T-helper 22 cell (primary cell): ENCODE measurements at regions not wholly inside any gene's neighbourhood (a gene's known extent, or its start where the extent isn't known, plus 50 kb on each side); places are given as distances from the start of the nearest gene placed in this dataset.

Source experiments
- DNase-seq: peaks from one replicate; pipeline ENCODE4 v3.0.0-alpha.2; 2020; ENCODE audit warnings: low read depth

DNA sequence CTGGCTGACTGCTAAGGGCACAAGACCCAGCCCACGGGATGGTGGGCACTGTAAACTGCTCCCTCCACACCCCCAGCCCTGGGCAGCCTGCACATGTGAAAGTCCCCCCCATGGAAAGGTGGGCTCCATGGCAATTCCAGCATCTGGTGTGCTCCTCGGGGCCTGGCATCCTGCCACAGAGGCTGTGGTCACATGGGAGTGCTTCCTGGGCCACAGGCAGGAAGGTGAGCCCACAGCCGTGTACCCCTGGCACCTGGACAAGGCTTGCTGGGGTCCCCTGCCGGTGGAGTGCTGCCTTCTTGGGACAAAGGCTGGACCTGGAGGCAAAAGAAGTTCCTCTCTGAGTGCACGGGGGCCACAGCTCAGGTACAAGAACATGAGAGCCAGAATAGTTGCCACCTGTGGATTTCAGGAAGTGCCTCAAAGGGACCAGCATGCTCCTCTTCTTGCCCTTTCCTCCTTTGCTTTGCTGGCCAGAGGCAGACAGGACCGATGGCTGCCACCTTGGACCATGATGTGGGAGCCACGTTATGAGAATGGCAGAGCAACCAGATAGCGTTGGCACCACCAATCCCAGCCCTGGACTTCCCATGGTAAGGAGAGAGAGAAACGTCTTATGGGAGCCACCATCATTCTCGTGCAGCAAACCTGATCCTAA, 120.2 kb upstream of the MLN start:
- no peak for DNase-seq

DNA sequence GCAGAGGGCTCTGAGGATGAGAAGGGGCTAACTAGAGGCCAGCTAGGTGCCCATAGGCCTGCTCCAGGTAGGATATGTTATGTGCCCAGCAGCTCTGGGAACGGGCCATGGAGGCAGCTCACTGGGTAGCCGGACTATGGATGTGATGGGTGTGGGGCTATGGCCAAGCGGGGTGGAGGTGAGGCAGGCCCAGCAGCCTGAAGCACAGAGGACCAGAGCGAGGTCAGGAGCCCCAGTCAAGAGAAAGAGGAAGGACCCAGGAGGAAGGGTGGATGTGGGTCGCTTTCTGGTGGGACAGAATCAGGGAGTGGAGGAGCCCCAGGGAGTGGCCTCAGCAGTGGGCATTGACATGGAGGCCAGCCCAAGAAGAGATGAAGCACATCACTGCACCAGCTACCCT, 117.9 kb upstream of the MLN start:
- DNase-seq: no peak

DNA sequence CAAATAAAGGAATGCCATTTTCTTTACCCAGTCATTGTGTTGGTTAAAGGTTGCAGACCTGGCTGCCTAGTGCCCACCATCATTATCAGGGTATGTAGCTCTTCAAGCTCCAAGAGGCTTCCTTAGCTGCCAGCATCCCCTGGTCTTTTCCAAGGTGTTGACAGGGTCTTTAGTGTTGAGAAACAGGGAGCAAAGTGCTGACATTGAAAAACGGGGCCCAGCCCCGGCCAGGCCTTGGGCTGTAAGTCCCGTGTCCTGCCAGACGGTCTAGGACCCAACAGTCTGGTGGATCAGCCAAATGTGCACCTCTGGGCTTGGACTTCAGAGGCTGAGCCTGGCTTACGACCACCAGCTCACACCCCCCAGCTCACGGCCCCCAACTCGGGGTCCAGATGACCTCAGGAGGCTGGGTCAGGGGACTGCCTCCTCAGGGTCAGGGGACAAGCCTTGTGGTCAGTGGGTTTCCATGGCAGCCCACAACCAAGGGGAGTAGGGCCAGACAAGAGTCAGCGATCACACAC, 114.4 kb upstream of the MLN start:
- DNase-seq: no peak

DNA sequence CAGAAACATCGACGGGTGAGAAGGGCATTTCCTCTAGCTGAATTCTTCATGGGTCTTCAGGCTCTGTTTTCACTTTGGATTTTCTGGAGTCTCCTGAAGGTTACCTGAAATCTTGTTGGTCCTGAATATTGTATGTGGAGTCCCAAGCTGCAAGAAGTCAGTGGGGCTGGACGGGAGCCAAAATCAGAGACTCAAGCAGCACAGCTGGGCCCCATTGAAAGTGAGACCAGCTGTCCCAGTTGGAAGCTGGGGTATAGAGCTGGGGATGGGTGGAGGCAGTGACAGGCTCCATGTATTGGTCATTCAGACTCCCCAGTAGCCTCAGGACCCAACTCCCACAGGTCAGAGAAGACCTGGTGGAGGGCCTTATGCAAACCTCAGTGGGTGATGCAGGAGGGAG, 111.3 kb upstream of the MLN start:
- no peak for DNase-seq

- DNase-seq: no peak
Measured at GRCh38 chr6:33914645-33915044, 110.8 kb upstream of the MLN start.

DNA sequence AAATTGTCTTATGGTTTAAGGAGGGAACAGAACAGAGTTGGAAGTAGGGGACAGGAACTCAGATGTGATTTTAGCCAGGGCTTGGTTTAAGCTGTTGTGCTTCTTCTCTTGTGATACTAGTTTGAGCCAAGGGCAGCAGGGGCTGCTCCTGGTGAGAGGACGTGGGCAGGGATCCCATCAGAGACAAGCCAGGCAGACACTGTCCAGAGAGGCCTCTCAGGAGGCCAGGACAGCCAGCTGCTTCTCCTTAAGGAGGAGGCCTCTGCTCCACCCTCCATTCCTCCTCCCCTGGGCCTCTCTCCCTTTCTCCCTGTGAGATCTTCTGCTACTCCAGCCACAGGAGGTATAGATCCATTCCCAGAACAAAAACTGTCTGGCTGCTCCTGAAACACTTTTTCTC, 108.4 kb upstream of the MLN start:
- no peak for DNase-seq

- no peak for DNase-seq
Measured at GRCh38 chr6:33911488-33911887, 107.7 kb upstream of the MLN start.

DNA sequence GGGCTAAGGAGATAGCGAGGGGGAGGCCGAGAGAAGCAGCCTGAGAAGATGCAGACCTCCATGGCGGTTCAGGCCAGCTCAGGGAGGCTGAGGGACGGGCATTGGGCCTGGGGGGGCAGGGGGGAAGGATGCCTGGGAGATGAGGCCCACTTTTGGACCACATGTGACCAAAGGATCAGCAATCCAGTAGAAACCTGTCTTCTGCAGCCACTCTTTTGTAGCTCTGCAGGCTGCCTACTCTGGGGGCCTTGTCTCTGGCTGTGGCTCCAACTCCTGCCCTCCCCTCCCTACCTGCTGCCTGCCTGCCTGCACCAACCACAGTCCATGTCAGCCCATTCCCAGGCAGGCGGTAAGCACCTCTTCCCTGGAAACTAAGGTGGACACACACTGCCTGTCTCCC, 106.8 kb upstream of the MLN start:
- no peak for DNase-seq

DNA sequence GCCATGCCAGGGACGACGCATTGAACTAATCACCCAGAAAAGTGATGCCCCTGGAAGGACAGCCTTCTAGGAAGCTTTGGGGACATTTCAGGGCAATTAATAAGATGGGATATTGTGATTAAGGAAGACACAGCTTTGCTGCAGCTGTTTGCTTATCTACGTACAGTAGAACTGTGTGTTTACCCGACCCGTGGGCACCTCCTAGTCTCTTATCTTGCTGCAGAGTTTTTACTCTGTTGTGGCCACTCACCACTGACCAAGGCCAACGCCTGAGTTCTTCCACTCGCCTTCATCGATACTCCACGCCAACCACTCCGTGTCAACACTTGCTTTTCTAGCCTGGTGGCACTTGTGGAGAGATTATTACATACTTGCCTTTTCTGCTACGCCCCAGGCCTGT, 105.9 kb upstream of the MLN start:
- no peak for DNase-seq

DNA sequence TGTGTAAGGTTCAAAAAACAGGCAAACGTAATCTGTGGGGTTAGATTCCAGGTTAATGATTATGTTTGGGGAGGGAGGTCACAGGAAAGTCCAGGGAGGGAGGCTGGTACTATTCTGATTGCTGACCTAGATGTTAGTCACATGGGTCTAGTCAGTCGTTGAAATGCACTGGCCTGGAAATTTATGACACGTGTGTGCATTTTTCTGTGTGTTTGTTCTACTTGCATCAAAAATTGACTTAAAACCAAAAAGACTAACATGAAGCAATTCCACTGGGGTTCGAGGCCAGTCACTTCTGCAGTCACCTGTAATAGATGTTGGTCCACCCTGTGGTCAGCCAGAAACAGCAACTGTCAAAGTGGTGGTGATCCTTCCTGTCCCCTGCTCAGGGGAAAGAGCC, 104.2 kb upstream of the MLN start:
- no peak for DNase-seq

DNA sequence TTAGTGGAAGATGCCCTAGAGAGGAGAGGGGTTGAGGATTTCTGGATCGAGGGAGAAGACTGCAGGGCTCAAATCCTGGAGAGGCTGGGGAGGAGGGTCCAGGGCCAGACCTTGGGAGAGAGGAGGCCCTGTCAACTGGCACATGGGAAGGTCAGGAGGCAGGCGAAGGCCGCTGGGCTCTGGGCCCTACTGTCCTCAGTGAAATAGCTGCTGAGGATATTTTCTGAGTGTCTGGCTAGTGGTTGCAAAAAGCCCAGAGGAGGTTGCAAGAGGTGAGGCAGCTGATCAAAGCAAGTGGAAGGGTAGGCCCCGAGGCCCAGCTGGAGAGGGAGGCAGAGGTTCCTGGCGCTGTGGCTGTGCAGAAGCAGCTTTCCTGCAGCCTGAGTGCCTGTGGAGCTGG, 103.4 kb upstream of the MLN start:
- DNase-seq: no peak

GRCh38 chr6:33906439-33906838, 102.6 kb upstream of the MLN start:
- no peak for DNase-seq

DNA sequence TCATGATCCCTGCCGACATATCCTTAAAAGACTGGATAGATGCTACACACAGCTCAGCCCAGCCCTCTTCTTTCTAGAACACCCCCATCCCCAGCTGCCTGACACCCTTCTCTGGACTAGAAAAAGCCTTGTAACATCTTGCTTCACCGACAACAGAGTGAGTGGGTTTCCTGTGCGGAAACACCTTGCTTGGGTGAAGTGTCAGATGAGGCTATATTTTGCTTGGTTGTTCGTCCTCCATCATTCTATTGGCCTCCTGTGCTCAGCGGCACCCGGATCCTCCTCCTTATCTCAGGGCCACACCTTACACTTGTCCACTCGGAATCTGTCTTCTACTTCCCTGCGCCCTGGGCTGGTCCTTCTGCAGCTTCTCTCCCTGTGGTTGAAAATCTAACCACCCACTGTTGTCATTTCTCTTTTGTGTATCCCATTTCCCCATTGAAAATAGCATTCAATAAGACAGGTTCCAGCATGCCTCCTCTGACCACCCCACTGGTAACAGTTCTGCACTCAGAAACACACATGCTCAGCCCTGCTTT, 101.3 kb upstream of the MLN start:
- DNase-seq: peak; percentile 34

DNA sequence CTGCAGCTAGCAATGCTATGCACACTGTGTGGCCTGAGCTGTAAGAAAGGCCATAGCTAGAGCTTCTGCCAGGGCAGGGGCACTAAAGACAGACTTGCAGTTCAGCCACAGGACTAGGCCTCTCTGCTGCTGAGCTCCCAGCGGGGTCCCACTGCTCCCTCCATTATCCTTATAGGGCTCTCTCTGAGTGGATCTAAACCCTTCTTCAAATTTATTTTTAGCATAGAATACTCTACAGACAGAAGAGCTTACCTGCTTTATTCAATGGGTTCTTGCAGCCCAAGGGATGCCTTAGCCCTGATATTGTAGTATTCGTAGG, 100.9 kb upstream of the MLN start:
- no peak for DNase-seq

DNA sequence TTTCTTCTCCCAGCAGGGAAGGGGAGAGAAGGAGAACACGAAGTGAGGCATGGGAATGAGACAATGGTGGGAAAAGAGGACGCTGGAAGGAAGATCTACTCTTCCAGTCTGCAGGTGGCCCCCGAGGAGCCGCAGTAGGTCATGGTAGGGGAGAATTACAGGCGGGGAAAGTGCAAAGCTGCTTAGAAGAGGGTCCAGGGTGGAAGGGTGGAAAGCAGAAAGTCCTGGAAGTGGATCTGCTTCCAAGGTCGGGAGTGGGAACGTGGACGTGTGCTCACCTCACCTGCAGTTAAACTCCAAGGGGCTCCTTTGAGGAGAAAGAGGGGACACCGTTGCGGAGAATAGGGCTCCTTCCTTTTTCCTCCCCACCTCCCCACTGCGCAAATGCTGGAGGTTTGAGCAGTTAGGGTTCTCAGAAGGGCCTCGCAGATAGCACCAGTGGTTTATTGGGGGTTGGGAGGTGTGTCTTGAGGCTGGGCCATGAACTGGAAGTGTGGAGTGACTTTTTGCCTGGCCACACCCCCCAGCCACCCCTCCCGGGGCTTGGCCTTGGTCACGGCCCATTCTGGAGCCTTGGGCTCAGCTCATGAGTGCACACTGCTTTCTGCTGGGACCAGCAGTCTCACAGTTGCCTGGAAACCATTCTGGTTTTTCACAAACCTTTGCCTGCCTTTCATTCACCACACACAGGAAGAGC, 100.4 kb upstream of the MLN start:
- peak; percentile 59 for DNase-seq

- no peak for DNase-seq
Measured at GRCh38 chr6:33903579-33903978, 99.8 kb upstream of the MLN start.

DNA sequence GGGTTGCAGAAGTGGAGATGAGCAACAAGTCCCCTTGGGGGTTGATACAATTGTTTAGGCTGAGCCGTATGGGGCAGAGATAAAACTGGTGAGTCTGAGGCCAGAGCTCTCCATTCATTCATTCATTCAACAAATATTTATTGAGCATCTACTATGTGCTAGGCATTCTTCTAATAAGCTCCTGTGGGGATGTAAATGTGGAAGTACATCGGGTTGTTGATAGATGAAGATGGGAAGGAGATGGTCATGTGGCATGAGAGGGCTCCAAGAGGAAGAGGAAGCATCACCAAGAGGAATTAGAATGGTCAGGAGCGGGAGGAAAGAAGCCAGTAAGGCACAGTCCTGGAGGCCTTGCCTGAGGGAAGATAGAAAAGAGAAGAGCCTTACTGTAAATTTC, 98.7 kb upstream of the MLN start:
- DNase-seq: no peak

GRCh38 chr6:33901822-33902456, 98.1 kb upstream of the MLN start:
- DNase-seq: no peak

- DNase-seq: no peak
Measured at GRCh38 chr6:33898771-33899170, 95.0 kb upstream of the MLN start.

DNA sequence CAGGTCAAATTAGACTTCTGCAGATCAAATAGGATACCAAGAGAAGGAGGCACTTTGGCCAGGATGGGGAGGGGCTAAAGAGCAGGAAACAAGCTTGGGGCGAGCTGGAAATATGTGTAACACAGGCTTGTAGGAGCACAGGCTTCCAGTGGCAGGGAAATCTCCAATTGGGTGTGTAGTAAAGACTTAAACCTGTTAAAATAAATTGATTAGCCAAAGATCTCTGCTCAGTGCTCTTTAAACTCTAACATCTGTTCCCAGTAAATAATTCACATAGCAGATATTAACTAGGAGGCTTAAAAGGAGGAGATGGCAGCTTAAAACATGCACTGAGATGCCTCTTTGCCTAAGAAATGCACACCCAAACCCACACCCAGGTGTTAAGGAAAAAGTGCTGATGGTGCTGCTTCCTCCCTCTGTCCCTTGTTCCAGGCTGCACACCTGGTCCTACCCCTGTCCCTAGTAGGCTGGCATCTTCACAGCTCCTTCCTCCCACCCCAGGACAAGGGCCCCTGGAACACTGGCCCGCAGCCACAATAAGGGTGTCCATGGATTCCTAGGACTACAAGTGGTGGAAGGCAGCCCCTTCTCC, 93.5 kb upstream of the MLN start:
- DNase-seq: no peak

- DNase-seq: no peak
Measured at GRCh38 chr6:33896391-33897188, 92.8 kb upstream of the MLN start.

- no peak for DNase-seq
Measured at GRCh38 chr6:33895988-33896387, 92.2 kb upstream of the MLN start.
